HG03280 (cell line): ENCODE measurements at regions not wholly inside any gene's neighbourhood (a gene's known extent, or its start where the extent isn't known, plus 50 kb on each side); places are given as distances from the start of the nearest gene placed in this dataset.
"Not testable (repeated sequence)": the region's sequence is repeated elsewhere in the genome, so short reads cannot be mapped to it uniquely, and the experiment has no call there.

Source experiments
- ATAC-seq: cut with Tn5 transposase; IDR thresholded peaks from one replicate; pipeline ENCODE4 v1.9.1; 2021; ENCODE audit warnings: mild to moderate bottlenecking, moderate library complexity; ENCODE audit not compliant: unreplicated experiment

DNA sequence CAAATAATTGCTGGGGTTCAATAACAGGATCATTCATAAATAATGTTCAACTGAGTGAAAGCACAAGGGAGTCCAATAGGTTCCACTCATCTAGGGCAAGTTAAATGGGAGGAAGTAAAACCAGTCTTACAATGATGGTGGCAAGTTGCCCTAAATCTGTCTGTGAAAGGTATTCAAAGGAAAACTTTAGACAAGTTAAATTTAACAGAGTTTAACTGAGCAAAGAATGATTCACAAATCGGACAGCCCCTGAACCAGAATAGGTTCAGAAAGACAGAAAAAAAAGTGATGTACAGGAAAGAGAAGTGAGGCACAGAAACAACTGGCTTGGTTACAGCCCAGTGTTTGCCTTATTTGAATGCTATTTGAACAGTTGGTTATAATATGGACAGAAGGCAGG lies 183.5 kb upstream of the ADGRL4 start:
- no peak for ATAC-seq

GRCh38 chr1:79188337-79188736 lies 181.8 kb upstream of the ADGRL4 start:
- no peak for ATAC-seq

- no peak for ATAC-seq
Measured at GRCh38 chr1:79186260-79186659, 179.7 kb upstream of the ADGRL4 start.

DNA sequence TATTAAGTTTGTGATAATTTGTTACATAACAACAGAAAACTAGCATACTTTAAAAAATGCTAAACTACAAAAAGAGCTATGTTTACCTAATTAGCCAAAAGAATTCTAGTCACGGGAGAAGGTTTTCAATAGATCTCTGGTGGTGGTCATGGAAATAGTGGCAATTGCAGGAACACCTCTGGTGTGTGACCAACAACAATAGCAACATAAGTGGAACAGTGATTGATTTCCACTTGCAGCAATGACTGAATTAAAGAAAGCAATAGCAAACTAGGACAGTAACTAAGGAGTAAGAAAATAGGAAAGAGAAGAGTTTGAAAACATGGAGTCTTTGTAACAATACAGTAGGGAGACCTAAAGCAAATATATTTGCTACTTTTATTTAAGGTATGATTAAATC lies 171.3 kb upstream of the ADGRL4 start:
- no peak for ATAC-seq

- ATAC-seq, result no peak
Measured at GRCh38 chr1:79161077-79161476, 154.5 kb upstream of the ADGRL4 start.

GRCh38 chr1:79155991-79156390 lies 149.5 kb upstream of the ADGRL4 start:
- ATAC-seq, result no peak

GRCh38 chr1:79151006-79151796 lies 144.7 kb upstream of the ADGRL4 start:
- no peak for ATAC-seq

DNA sequence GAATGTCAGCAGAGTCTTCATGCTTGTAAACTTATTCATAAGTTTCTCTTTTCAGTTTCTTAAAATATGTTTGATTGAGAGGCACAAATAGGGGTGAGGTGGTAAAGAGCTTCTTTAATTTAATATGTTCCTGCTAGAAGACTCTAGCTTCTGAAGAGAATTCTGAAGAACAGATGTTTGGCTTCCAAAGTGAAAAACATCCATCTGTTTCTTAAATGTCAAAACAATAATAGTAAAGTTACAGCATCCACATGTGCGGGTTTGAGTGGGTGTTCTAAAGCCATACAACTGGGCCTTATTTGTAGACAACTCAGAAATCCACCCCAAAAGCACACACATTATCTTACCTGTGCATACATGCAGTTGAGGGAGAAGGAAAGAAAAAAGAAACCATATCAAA lies 144.0 kb upstream of the ADGRL4 start:
- ATAC-seq, result no peak

DNA sequence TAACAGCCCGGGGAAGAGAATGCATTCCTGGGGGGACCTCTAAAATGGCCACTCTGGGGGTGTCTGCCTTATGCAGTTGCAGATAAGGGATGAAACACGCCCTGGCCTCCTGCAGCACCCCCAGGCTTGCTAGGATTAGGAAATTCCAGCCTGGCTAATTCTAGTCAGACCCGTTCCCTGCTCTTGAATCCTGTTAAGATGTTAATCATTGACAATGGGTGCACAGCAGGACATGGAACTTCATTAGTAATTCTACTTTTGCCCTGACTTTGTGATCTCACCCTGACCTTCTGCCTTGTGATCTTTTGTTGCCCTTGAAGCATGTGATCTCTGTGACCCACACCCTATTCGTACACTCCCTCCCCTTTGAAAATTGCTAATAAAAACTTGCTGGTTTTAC lies 131.7 kb upstream of the ADGRL4 start:
- ATAC-seq, result not testable (repeated sequence)

GRCh38 chr1:79133774-79134364 lies 127.3 kb upstream of the ADGRL4 start:
- ATAC-seq, result no peak

DNA sequence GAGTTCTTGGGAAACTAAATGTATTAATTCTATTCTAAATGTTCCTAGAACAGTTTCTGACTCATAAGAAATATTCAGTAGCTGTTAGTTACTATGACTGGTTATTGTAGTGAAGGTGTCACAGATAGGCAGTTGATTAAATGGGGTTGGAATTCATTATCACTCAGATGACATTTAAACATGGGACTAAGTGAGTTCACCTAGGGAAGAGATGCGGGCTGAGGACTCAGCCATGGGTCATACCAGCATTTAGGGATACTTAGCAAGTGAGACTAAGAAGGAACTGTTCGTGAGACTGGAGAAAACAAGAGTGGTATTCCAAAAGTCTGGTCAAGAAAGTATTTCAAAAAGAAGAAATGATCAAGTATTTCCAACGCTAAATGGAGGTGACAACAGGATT lies 125.1 kb upstream of the ADGRL4 start:
- ATAC-seq, result no peak

GRCh38 chr1:79129914-79130313 lies 123.4 kb upstream of the ADGRL4 start:
- ATAC-seq, result no peak

GRCh38 chr1:79128722-79129121 lies 122.2 kb upstream of the ADGRL4 start:
- no peak for ATAC-seq

GRCh38 chr1:79124756-79125155 lies 118.2 kb upstream of the ADGRL4 start:
- ATAC-seq, result no peak

GRCh38 chr1:79122521-79122920 lies 116.0 kb upstream of the ADGRL4 start:
- ATAC-seq, result no peak

- ATAC-seq, result no peak
Measured at GRCh38 chr1:79117376-79117775, 110.8 kb upstream of the ADGRL4 start.

- no peak for ATAC-seq
Measured at GRCh38 chr1:79113836-79114235, 107.3 kb upstream of the ADGRL4 start.

DNA sequence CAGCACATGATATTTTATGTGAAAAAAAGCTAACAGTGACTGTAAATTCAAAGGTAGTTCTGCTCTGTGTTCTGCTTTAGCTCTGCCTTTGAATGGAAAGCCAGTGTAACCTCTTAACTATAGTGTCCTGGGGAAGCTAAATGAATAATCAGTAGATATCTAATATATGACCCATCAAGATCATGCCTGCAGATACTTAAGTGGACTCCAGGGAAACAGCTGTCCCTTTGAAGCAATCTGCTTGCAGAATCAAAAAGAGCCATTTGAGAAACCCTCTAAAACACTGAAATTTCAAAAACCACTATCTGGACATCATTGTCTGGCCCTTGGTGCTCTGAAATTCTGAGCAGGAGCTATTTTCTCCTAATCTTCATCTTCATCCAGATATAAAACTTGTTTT lies 104.2 kb upstream of the ADGRL4 start:
- no peak for ATAC-seq

DNA sequence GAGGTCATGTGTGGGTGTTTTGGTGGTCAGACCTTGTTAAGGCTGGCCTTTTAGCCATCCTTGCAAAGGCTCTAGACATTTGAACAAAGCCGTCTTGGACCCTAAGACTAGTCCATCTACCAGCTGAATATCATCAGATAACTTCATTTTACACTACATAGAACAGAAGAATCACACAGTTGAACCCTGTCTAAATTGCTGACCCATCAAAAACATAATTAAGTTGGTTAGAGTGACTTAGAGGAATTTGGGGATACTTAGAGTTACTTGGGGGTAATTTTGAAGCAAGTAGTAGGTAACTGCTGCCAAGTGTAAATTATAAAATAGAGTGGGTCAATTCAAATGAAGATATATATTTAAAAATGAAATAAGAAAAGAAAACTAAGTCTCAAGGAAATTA lies 102.9 kb upstream of the ADGRL4 start:
- no peak for ATAC-seq

- ATAC-seq, result no peak
Measured at GRCh38 chr1:79105500-79105899, 99.0 kb upstream of the ADGRL4 start.

GRCh38 chr1:79104617-79105016 lies 98.1 kb upstream of the ADGRL4 start:
- no peak for ATAC-seq

GRCh38 chr1:79100385-79100784 lies 93.9 kb upstream of the ADGRL4 start:
- no peak for ATAC-seq

DNA sequence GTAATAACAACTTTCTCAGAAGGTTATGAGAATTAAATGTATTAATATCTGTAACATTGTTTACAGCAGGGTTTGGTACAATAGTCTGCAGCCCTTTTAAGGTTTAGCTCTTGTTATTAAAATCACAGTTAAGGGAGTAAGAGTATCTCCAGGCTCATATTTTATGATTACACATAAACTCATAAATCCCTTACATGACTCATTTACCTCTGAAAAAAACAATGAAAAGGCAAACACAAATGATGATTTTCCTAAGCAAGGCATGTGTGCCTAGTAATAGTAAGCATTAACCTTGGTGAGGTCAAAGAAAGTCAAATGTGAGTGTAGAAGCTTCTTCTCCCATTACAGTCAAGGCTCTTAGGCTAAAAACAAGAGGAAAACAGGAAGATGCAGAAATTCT lies 84.5 kb upstream of the ADGRL4 start:
- ATAC-seq, result no peak
